GM19397 (cell line): ENCODE measurements at regions not wholly inside any gene's neighbourhood (a gene's known extent, or its start where the extent isn't known, plus 50 kb on each side); places are given as distances from the start of the nearest gene placed in this dataset.
"Not testable (repeated sequence)": the region's sequence is repeated elsewhere in the genome, so short reads cannot be mapped to it uniquely, and the experiment has no call there.

Experiments used
- ATAC-seq: cut with Tn5 transposase; IDR thresholded peaks from one replicate; pipeline ENCODE4 v1.9.1; 2021; ENCODE audit warnings: mild to moderate bottlenecking, moderate library complexity; ENCODE audit not compliant: unreplicated experiment

DNA sequence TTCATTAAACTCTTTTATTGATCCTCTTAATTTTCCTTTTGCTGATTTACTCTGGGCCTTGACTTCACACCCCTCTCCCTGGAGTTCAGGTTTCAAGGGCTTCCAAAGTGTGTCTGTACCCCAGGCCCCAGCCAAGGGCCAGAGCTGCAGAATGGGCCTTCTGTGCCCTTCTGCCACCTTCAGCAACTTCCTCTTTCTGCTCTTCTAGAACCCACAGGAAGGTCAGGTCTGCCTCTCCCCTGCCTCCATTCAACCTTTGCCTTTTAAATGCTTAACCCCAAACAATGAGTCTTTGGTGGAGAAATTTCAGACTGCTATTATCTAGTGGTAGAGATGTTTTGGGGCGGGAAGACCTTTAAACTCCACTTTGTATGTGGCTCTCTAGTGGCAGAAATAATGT is 63.1 kb downstream of the TSN start:
- no peak for ATAC-seq

GRCh38 chr2:121819846-121820245 is 64.4 kb downstream of the TSN start:
- ATAC-seq = no peak

- ATAC-seq = no peak
Observed at GRCh38 chr2:121821476-121822158, 66.2 kb downstream of the TSN start.

DNA sequence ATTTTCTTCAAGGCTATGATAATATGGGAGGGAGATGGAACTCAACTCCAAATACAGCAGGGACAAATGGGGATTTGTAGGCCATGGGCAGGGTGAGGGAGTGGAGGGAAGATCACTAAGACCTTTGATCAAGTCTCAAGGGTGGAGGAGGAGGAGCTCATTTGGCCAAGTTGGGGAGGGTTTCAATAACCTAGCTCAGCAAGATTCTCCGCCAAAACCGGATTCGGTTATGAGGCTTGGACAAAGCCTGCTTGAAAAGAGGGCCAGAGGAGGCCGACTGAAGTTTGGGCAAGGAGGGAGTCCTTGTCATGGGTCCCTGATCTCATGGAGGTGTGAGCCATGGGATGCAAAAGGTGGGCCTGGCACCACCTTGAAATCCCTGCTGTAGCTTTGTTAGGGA is 68.8 kb downstream of the TSN start:
- no peak for ATAC-seq

DNA sequence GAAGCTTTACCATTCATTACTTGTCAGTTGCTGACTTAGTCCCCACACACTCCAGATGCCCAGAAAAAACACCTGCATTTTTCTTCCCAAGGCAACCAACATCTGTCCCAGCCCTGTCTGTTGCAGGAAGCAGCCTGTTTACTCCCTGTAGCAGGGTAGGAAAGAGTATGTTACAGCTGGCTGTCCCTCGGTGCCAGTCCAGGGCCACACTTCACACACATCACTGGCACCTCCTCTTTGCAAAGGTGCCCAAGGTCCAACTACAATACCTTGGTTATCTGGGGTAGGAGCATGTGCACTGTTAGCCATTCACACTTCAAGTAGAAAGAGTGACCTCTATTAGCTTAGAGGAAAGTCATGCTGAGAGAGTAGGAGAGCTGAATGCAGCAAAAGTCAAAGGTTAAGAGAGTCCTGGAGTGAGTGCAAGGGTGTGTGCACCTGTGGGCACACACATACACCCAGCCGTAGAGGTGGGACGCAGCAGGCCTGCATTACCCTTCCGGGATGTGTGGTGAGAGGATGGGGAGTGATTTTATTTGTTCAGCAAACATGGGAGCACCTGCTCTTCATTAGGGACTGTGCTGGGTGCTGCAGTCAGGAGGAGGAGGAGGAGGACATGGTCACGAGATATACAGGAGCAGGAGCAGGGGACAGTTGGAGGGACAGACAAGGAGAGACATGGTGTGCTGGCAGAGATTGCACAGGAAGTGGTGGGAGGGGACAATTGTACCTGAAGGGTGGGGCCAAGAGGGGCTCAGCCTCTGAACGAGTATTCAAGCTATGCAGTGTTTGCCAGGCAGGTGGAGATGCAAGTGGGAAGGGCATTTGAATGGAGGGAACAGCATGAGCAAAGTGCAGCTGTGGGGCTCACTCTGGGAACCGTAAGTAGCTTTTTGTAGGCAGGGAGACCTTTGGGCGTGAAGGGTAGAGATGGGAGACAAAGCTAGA is 69.8 kb downstream of the TSN start:
- no peak for ATAC-seq

- ATAC-seq = no peak
Observed at GRCh38 chr2:121826036-121826435, 70.6 kb downstream of the TSN start.

GRCh38 chr2:121828281-121828731 is 72.9 kb downstream of the TSN start:
- no peak for ATAC-seq

DNA sequence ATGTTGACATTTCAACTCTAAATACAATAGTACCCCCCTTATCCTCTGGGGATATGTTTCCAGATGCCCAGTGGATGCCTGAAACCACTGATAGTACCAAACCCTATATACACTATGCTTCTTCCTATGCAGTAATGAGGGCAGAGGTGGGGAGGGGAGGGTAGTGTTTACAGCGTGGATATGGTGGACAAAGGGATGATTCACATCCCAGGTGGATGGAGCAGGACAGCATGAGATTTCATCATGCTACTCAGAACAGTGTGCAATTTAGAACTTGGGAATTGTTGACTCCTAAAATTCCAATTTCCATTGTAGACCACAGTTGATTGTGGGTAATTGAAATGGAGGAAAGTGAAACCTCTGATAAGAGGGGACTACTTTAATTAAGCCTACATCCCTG is 75.4 kb downstream of the TSN start:
- no peak for ATAC-seq

GRCh38 chr2:121831841-121832240 is 76.4 kb downstream of the TSN start:
- ATAC-seq = no peak

DNA sequence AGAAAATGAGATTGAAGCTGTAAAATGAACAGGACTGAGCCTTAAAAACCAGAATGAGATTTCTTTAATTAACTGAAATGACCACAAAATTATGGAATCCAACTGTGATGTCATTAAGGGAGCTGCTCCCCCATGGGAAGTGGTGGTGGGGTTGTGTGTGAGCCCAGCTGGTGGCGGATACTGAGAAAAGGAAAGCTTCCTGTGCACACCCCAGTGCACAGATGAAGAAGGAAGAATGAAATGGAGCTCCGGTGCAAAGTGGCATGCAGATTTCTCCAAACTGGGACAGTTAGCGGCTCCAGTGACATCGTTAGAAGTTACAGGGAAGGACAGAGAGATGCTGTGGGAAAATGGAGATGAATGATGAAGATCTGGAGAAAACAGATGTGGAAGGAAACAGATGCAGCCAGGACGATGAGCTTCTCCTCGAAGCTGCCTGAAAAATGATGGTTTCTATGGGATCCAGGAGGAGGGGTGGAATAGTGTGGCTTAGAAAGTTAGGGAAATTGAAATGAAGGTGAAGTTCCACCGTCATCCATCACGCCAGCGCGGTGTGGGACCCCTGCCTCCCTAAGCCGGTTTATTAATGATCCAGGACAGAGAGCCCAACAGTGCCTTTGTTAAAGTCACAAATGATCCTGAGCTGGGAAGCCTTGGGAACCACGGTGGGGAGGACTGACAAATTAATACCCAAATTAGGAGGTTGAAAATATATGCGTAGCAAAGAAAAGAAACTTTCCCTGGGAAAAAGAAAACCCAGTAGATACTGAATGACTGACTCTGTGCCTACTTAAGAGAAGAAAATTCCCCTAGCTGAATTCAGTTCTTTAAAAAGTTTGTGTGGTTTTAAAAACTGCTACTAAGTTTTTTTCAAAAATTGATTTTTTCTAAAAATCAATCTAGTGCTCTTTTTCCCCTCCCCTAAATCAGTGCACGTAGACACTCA is 77.2 kb downstream of the TSN start:
- no peak for ATAC-seq

GRCh38 chr2:121833358-121833723 is 77.9 kb downstream of the TSN start:
- no peak for ATAC-seq

DNA sequence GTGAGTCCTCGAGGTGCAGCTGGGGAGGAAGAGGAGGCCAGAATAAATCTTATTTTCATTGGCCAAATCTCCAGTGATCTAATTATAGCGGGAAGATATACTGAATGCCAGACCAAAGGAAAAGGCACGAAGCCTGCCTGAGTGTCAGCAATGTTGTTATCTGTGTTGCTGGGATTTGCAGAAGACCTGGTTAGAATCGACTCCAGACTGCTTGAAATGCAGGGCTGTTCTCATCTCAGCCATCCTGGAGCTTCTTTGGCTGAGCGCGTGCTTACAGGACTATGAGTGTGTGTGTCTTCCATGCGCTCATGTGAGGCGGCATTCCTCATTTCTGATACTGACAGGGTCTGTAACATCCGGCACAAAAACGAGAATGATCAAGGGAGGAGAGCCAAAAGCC is 81.2 kb downstream of the TSN start:
- no peak for ATAC-seq

DNA sequence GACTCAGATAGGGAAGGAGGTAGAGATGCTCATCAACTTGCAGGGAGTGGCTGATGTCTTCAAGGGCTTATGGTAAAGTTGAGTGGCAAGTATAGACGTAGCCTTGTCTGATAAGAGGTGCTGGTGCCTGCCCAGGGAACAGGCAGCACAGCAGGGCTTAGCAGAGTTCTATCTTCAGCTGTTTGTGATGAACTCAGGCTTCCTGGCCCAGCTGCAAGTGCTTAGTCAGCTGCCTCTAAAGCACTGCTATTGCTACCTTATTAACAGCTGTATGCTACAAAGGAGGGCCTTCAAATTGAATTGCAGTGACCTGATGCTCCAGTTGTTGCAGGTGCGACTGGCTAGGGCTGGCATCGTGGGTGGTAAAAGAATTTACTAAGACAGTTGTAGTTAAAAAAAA is 82.1 kb downstream of the TSN start:
- ATAC-seq = no peak

GRCh38 chr2:121838551-121838950 is 83.1 kb downstream of the TSN start:
- ATAC-seq = no peak

GRCh38 chr2:121839584-121839983 is 84.1 kb downstream of the TSN start:
- no peak for ATAC-seq

DNA sequence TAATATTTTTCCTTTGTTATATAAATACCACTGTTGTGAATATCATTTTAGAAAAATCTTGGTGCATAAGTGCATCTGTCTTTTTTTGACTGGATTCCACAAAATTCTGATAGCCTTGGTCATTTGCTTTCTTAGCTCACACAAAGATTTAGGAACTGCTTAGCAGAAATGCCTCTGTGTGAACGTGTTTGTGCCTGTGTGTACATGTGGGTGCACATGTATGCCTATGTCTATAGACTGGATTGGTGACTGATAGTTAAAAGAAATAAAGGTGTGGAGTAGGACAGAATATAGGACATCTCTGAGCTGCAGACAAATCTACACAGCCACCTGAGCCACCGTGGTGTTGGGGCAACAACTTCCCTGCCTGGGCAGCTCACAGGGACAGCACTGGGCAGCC is 93.8 kb downstream of the TSN start:
- no peak for ATAC-seq

DNA sequence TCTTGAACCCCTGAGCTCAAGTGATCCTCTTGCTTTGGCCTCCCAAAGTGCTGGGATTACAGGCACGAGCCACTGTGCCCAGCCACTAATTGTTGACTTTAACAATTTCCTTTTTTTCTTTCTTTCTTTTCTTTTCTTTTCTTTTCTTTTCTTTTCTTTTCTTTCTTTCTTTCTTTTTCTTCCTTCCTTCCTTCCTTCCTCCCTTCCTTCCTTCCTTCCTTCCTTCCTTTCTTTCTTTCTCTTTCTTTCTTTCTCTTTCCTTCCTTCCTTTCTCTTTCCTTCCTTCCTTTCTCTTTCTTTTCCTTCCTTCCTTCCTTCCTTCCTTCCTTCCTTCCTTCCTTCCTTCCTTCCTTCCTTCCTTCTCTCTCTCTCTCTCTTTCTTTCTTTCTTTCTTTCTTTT is 97.7 kb downstream of the TSN start:
- ATAC-seq = not testable (repeated sequence)

GRCh38 chr2:121855510-121855909 is 100.1 kb downstream of the TSN start:
- no peak for ATAC-seq

DNA sequence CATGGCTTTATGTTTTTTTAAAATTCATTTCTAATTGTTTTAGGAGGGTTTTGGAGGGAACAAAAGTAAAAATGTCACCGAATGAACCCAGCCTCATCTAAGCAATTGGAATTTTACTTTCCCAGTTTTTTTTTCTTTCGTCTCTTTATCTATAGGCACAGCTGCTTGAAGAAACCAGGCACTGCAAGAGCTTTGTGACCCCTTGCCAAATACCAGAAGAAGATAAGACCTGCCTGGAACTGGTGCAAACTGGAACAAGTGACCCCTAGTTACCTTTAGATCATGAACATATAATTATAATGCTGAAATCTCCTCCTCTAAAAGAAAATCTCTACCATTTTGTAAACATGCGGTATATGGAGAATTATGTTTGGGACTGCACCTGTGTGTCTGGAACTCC is 100.9 kb downstream of the TSN start:
- no peak for ATAC-seq

GRCh38 chr2:121858369-121858768 is 102.9 kb downstream of the TSN start:
- ATAC-seq = no peak

DNA sequence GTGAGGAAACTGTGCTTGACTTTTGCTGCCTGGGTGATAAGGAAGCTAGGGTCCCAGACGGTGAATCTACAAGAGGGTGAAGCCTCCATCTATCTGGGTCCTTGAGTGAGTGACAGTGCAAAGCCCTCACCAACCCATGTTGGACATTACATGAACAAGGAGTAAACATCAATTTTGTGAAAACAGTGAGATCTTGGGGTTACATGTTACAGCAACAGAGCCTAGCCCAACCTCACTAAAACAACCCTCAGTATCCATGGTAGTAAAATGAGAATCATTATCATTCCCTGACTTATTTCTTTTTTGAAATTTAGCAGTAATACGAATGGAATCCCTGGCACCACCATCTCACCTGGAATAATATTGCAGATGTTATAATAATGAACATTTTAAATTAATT is 103.4 kb downstream of the TSN start:
- no peak for ATAC-seq
